GOT3 (cell line): ENCODE measurements at regions not wholly inside any gene's neighbourhood (a gene's known extent, or its start where the extent isn't known, plus 50 kb on each side); places are given as distances from the start of the nearest gene placed in this dataset.

Experiments used
- DNase-seq: peaks from one replicate; lab custom pipeline; 2025; ENCODE audit warnings: mixed read lengths; lab: John Stamatoyannopoulos, UW

DNA sequence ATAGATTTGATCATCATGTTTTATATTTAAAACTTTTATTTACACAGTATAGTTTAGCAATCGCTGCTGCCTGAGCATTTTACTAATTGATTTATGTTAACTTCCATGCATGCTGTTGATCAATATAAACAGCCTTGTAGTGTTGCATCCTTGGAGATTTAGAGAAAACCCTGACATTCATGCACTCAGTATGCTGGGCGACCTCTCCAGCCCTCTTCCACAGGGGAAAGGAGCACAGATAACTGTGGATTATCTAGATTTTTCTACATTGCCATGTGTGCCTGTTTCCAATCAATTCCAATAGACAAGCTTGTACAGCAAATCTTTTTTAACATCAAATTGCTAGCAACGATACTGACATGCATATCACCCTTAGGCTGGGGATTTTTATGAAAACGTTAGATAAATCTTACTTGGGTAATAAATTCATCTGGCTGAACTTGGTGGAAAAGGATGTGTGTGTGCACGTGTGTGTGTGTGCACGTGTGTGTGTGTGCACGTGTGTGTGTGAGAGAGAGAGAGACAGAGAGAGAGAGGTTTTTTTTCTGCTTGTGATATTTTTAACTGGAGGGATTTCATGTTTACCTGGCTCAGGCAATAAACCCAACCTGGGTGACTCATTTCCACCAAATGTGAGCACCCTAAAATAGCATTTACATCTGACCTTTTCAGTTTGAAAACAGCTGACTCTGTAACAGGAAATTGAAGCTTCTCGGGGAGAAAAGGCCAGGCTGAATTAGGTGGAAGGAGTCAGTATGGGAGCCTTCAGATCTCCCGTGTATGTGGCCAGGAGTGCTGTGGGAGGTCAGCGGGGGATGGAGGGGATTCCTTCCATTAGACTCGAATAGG is 339.8 kb downstream of the PRDM2 start:
- no peak for DNase-seq

DNA sequence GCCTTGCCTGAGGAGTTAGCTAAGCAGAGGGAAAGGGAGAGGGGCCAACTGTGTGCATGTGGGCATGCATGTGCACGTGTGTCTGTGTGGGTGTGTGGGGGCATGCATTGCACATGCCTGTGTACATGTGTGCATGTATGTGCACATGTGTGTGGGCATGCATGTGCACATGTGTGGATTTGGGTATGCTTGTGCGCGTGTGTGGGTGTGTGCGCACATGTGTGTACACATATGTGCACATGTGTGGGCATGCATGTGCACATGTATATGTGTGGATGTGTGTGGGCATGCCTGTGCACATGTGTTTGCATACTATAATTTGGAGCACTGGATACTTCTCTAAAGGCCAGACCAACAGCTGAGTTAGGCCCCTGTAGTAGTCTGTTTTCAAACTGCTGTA is 350.0 kb downstream of the PRDM2 start:
- DNase-seq, result no peak

DNA sequence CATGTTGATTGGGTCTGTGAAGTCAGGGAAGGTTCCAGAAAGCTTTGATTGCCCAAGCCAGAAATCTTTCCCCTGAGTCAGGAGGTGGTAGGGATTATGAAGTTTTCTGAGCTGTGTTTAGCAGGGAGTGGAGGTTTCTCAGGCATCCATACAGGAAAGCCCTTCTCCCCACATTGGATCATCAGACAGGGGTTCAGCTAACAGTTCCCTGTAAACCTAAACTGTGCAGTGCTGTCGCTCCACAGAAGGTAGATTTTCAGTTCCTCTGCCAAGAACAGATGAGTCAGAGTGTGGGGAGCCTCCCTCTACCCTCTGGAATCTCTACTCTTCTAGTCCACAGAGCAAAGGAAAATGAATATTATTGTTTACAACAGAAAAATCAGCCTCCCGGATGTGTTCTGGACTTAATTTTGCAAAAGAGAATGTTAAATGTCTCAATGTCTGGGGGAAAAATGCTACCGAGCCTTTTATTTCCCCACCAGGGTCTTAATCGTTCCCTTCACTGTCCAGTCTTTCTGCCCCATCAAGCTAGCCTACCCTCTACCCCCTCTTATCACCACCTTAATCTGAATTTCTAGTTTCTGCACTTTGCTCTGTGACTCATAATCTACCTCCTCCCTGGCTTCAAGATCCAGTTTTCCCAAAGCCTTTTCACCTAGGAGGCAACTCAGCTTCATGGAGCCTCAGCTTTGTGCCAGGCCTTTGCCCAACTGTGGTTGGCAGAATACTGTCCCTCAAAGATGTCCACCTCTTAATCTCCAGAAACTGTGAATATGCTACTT is 355.6 kb downstream of the PRDM2 start:
- no peak for DNase-seq

DNA sequence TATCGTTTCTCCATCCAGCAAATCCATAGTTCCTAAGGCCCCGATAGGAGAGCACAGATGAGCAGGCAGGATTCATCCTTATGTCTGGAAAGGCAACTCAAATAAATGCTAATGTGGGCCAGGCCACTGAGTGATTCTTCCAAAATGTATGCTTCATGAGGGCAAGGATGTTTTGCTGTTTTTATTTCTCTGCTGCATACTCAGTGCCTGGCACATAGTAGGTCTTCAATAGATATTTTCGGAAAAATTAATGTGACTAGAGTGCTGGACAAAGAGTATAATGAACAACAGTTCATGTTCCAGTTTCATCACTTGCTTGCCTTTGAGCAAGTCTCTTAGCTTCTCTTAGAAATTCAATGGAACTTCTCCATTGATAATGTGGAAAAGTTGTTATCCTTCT is 357.7 kb downstream of the PRDM2 start:
- DNase-seq, result no peak

DNA sequence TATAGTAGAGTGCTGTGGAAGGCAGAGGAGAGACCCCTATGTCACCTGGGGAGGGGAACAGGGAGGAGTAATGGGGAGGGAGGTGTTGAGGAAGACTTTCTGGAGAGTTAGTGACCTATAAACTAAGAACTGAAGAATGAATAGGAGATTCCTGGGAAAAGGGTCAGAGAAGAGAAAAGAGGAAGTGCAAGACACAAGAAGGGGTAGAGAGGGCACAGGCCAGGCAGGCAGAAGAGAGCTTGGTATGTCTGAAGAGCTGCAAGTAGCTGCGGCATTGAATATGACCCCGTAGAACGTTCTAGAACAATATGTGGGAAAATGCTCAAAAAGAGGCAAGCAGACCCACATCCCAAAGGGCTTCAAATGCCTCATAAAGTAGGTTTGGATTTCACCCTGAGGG is 361.2 kb downstream of the PRDM2 start:
- DNase-seq, result no peak

DNA sequence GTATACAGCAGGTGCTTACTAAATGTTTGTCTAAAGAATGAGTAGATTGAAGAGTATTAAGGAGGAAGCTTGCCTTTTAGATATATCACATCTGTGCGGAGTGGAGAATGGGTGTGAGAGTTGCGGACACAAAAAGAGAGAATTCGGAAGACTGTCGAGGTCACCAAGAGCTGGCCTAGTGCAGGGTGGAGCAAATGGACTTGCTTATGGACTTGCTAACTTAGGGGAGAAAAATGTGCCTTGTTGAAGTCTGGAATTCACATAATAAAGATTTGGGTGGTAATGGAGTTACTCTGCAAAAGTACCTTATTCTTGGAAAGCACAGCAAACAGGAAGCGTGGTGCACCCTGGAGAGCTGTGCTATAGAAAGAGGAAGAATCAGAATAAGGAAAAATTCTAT is 361.7 kb downstream of the PRDM2 start:
- DNase-seq, result no peak

DNA sequence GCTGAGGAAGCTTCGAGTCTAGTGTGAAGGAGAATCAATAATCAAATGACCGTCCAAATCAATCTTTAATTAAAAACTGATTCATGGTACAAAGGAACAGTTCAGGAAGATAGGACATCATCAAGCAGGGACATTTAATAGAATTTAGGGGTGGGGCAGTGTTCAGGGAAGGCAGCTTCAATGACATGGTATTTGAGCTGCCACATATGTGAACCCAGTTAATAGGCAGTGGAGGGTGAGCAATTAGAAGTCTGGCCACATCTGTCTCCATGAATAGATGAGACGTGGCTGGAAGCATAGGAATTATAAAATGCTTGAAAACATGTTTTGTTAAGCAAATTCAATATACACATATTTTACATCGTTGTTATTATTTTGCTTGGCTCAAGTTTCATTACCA is 362.7 kb downstream of the PRDM2 start:
- DNase-seq, result no peak

DNA sequence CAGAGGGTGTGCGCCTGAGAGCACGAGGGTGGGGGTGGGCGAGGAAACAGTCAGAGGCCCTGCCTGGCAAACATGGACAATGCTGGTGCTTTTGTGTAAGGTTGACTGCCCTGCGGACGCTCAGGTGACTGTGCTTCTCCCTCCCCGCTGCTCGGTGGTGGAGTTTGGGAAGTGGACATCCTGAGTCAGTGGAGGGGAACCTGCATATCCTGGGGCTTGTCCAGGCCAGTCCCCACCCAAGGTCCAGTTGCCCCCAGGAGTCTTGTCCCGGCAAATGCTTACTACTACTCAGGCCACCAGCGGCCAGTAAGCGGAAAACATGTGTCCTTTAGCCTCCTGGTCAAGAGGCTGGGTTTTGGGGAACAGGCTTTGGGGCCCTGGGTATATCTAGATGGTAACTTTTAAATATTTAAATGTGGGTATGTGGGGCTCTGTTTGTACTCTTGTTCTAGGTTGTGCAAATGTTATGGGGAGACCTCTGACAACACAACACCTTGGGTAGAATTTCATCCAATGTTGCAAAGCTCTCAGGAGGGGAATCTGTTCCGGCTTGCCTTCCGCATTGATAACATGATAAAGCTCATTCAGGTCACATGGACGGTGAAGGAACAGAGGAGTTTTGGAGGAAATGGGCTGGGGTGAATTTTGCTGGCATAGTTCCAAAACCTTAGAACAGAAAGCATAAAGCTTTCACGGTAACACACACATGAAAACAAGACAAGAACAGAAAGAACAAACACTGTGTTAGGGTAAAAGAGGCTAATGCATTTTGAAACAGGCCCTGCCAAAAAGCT is 364.9 kb downstream of the PRDM2 start:
- DNase-seq, result no peak

DNA sequence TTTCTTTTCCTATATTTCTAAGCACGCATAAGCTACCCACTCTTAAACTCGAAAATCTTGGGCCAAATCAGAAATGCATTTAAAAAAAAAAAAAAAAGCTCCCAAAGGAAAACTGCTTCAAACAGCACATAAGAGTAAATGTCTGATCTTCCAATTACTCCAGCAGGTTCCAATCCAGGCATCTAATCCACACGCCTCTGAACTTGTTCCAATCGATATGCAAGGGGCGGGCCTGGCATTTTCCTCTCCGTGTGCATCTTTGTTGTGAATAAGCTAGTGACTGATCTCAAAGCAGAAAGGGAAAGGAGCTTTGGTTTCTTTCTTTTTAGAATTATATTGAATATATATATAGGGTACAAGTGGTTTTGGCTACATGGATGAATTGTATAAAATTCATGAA is 365.5 kb downstream of the PRDM2 start:
- DNase-seq, result no peak

DNA sequence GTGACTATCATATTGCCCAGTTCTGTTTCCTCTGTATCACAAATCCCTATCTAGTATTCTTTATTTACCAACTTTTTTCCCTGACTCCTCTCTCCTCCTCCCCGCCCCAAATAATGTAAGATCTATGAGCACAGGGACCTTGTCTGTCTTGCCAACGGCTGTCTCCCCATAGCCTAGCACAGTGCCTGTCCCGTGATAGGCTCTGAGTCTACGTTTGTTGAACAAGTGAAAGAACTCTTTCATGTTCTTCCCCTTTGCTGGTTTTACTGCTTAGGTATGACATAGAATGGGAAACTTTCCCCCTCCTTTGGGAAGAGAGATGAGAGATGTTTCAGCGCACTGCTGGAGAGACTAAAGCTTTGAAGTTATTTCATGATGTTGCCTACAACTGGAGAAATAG is 367.0 kb downstream of the PRDM2 start:
- no peak for DNase-seq

DNA sequence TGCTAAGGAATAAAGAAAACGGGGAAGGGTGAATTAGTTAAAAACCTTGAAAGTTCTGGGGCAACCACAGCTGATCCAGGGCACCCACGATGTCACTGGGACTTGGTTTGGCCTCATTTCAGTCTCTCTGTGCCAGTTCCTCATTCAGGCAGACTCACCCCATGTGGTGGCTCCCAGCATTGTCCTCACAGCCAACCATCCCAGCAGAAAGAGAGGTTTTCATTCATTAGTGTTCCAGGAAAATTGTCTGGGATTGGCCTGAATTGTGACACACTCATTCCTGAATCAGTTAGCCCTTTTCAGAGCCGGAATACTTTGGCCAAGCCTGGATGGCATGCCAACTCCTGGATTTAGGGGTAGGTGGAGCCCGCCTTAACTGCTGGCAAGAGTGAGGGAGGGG is 367.7 kb downstream of the PRDM2 start:
- no peak for DNase-seq

DNA sequence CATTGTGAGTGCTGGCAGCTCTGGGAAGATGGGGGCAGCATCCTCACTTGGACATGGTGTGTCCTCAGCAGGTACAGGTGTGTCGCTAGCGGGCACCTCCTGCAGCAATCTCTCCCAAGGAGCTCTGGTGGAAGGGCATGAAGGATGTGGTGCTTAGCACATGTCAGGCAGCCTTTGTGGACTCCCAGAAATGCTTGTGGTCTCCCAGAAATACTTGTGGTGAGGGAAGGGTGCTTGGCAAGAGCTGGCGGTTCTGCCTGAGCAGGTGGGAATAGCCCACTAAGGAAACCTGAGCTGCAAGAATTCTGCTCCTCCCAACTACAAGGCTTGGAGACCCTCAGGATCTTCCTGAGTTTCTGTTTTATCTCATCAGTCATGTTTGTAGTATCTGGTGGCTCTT is 371.6 kb downstream of the PRDM2 start:
- DNase-seq, result no peak

DNA sequence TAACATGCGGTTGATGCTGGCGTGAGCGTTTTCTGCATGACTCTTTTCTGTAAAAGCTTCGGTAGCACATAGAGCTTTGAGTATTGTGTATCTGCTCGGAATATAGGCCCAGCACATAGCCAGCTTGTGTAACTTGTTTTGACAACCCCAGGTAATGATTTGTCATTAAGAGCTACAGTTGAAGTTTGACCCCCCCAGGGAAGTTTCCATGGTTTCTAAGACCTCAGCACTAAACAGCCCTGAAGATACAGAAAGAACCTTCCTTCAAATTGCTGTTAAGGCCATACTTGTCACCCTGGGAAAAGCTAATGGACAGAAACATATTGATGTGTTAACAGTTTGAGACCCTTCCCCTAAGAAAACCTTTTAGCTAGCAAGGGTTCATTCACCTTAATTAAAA is 380.7 kb downstream of the PRDM2 start:
- DNase-seq, result no peak

DNA sequence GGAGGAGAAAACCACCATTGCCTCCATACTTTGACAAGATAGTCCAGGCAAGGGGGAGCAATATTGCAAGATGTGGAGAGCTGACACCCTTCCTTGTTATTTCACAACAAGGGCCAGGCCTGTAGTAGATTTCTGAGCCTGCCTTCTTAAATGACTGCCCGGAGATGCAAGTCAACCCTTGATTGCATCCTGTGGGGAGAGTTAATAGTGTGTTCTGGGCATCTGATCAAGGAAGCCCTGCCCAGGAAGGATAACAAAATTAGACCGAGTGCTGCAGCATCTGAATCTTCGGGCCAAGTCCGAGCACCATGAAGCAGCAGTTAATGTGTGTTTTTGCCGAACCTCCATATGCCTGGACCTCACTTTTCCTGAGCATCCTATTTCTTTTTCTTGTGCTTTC is 382.3 kb downstream of the PRDM2 start:
- DNase-seq, result no peak

DNA sequence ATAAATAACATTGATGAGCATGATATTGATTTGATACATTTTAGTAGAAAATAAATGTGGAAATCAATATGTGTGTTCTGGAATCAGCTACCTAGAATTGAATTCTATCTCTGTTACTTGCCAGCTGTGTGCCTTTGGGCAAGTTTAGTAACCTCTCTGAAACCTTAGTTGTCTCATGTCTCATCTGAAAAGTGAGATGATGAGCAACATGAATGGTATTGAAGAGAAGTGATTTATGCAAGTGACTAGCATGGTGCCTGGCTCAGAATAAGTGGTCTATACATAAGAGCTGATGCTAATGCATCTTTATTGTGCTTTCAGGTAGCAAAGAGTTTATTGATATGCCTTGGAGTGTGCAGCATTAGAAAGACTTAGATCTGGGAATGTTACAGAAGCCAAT is 383.3 kb downstream of the PRDM2 start:
- no peak for DNase-seq

DNA sequence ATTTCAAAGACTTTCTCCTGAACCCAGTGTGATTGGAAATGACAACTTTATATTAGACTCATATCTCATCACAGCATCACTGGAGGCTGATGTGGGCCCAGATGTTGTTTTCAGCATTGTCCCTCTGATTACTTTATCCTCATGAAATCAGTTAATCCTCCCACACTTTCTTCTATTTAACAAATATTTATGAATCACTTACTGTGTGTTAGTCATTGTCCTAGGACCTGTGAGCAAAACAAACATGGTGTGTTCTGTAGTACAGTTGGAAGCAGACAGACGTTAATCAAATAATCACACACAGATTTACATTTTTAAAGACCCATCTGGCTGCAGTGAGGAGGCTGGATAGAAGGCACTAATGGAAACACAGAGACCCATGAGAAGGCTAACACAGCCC is 383.7 kb downstream of the PRDM2 start:
- no peak for DNase-seq

DNA sequence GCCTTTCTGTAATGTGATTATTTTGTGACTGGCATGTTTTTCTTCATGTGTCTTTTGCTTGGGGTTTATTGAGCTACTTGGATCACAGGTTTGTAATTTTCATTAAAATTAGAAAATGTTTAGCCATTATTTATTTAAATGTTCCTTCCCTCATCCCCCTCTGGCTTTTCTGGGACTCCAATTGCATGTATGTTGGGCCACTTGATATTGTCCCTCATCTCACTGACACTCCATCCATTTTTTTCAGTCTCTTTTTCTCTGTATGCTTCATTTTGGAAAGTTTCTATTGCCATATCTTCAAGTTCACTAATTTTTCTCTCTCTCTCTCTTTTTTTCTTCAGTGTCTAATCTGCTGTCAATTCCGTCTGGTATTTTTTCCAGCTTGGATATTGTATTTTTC is 390.1 kb downstream of the PRDM2 start:
- DNase-seq, result no peak

DNA sequence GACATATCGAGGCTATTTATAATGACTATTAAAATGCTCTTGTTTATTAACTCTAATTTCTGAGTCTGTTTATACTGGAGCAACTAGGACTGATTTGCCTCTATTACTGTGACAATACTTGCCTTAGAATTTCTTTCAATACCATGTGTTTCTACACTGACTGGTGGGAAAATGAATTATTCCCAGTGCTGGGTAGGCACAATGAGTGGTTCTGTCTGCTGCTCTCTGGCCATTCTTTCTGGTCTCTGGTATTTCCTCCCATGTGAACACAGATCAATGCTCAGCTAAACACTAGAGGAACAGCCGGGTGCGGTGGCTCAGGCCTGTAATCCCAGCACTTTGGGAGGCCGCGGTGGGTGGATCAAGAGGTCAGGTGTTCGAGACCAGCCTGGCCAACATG is 390.5 kb downstream of the PRDM2 start:
- DNase-seq, result no peak

DNA sequence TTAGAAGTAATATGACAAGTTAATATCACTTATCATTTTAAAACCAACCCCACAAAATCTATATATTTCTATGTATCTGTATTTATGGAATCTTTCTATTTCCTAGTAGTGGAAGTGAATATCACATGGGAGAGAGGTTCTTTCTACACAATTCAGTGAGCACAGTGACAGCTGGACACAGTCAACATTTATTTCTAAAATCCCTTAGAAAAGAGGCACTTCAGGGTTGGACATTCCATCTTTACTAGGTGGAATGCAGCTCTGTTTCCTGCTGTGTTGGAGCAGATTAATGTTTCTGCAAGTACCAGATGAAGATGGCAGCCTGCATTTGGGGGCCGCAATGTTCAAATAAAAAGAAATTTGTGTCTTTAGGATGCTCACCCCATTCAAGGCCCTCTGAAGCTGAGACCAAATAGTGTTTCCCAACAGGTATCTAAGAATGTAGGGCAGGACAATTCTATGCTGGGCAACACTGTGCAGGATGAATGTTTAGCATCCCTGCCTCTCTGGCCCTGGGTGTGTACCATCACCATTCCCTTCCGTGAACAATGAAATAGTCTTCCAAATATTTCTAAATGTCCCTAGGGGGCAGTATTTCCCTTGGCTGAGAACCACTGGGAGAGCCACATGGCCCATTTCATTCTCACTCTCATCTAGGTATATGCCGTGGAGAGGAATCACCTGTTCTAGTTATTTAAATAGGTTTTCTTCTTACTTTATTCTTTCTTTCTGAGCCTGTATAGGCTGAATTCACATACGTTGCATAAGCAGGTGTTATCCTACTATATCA is 394.8 kb downstream of the PRDM2 start:
- DNase-seq, result no peak

DNA sequence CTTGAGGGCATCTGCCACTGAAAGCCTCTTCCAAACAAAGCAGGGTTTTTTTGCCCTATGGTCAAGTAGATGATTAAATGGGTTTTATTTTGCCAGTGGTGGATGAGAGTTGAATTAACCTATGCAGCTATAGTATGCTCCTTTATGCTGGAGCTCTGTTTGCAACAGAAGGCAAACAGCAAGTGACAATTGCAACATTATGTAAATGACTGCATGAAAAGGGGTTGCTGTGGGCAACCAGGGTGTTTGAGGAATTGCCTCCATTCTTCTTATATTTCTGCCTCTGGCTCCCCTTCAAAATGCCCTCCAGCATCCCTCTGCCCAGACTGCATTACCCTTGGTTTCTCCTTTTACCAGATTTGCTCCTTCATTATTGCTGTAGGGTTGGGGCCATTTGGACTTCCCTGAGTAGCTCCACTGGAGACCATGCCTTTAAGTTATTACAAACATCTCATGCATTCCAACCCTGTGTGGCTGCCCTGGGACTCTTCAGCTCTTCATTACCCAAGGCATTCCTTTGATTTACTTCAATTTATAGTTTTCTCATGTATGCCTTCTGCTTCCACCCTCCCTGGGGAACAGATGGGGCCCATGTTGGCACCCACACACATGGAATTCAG is 398.4 kb downstream of the PRDM2 start:
- no peak for DNase-seq

DNA sequence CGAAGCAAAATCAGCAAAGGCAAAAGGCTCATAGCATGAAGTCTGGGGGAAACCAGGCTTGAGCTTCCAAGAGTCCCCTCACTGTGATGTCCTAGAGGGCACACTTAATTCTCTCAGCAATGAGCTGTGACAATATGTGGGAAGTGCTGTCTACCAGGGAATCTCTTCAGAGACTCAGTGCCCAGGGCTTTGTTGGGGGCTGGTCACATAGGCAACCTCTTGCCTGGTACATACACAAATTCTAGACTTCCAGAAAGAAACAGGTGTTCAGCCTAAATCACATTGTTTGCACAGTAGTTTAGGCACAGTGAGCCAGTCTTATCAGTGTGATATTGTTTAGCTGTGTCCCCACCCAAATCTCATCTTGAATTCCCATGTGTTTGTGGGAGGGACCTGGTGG is 400.5 kb downstream of the PRDM2 start:
- no peak for DNase-seq
